Neutrophil (primary cell): ENCODE measurements at regions not wholly inside any gene's neighbourhood (a gene's known extent, or its start where the extent isn't known, plus 50 kb on each side); places are given as distances from the start of the nearest gene placed in this dataset.

Experiments
- H3K27ac ChIP-seq: fragments of 200-600 bp; sonication (generic); 2 replicates; pipeline ENCODE4 v1.5.1; 2016; ENCODE audit warnings: mild to moderate bottlenecking, moderate library complexity
- H3K27me3 ChIP-seq: fragments of 200-600 bp; sonication (generic); 2 replicates; pipeline ENCODE4 v1.6.0; 2016; ENCODE audit warnings: mild to moderate bottlenecking
- H3K36me3 ChIP-seq: fragments of 200-600 bp; sonication (generic); 2 replicates; pipeline ENCODE4 v1.5.1; 2017
- H3K4me1 ChIP-seq, 2 experiments: fragments of 200-600 bp in 1 of 2; sonication (generic) in 1 of 2; 1 replicate in 1 of 2; 2 replicates in 1 of 2; pipeline versions ENCODE4 v1.5.1 to v1.6.1; 2013 to 2016; ENCODE audit warnings: low read depth in 1 of 2, low read length in 1 of 2, mild to moderate bottlenecking in 1 of 2, moderate library complexity in 1 of 2; ENCODE audit not compliant: control insufficient read depth in 1 of 2, insufficient read depth in 1 of 2
- H3K4me3 ChIP-seq, 2 experiments: fragments of 200-600 bp in 1 of 2; sonication (generic) in 1 of 2; 1 replicate in 1 of 2; 2 replicates in 1 of 2; pipeline ENCODE4 v1.5.1; 2013 to 2016; ENCODE audit warnings: low read depth in 1 of 2, low read length in 1 of 2, mild to moderate bottlenecking in 1 of 2, moderate library complexity in 1 of 2
- H3K9me3 ChIP-seq: fragments of 200-600 bp; sonication (generic); 2 replicates; pipeline ENCODE4 v1.5.1; 2016
- TF ChIP-seq, protein P1 (sequence below): fragments of 200-600 bp; sonication (generic); IDR thresholded peaks from 2 replicates; pipeline ENCODE4 v1.5.1; 2016; ENCODE audit warnings: antibody characterized with exemption

DNA sequence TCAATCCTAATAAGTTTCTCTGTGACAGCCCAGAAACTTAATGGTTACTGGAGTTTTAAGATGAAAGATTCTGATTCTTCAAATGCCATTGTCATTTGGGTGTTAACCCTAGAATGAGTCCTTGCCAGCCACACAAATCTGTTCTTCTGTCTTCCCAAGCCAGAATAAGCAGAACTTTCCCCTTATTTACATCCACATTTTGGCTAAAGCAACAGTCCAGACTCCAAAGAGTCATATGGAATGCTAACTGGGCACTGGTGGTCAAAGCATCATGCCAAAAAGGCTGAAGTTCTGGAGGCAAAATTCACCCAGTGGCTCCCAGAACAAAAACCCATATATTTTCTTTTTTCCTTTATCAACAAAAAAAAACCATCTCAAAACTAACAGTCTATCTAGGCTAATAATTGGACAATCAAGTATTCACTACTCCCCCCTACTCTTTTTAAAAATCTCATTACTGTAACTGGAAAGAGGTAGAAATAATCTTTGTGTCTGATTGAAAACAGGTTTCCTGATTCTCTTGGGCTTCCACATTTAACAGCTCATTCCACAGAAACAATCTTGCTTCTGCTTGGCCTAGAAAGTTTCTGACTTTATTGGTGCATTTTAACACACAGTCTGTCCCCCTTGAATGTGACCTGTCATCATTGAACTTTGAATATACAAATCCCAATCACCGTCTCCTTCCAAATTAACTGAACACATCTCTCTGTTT is 89.6 kb upstream of the SETBP1 start:
- H3K27ac ChIP-seq = no peak overlapping the region
- TF ChIP-seq, protein P1, sequence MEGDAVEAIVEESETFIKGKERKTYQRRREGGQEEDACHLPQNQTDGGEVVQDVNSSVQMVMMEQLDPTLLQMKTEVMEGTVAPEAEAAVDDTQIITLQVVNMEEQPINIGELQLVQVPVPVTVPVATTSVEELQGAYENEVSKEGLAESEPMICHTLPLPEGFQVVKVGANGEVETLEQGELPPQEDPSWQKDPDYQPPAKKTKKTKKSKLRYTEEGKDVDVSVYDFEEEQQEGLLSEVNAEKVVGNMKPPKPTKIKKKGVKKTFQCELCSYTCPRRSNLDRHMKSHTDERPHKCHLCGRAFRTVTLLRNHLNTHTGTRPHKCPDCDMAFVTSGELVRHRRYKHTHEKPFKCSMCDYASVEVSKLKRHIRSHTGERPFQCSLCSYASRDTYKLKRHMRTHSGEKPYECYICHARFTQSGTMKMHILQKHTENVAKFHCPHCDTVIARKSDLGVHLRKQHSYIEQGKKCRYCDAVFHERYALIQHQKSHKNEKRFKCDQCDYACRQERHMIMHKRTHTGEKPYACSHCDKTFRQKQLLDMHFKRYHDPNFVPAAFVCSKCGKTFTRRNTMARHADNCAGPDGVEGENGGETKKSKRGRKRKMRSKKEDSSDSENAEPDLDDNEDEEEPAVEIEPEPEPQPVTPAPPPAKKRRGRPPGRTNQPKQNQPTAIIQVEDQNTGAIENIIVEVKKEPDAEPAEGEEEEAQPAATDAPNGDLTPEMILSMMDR = no peak

DNA sequence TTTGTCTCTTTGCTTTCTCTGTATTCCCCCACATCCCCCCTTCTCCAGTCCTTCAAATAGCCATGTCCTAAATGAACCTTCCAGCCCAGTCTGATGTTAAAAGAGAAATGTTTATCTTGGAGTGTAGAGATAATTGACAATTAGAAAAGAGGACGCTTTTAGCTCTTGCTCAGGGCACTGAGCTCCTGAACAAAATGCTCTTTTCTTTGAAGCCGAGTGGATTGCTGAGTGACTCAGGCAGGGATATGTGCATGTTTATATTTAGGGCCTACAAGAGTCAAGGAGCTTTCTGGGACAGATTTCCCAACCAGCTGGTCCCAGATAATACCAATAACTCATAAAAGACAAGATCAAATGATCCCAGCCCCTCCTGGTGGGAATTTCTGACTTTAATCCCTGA is 88.0 kb upstream of the SETBP1 start:
- Histone ChIP-seq H3K27ac (no peak overlapping the region), H3K27me3 (no peaks in the 10 kb centered on the region)

More for the DNA sequence above, 89.6 kb upstream of the SETBP1 start:
- H3K4me3 ChIP-seq = no peak overlapping the region
- no peaks in the 10 kb centered on the region for H3K4me1 ChIP-seq
- H3K27me3 ChIP-seq = no peaks in the 10 kb centered on the region
- H3K36me3 ChIP-seq = no peaks in the 10 kb centered on the region
- no peaks in the 10 kb centered on the region for H3K9me3 ChIP-seq

DNA sequence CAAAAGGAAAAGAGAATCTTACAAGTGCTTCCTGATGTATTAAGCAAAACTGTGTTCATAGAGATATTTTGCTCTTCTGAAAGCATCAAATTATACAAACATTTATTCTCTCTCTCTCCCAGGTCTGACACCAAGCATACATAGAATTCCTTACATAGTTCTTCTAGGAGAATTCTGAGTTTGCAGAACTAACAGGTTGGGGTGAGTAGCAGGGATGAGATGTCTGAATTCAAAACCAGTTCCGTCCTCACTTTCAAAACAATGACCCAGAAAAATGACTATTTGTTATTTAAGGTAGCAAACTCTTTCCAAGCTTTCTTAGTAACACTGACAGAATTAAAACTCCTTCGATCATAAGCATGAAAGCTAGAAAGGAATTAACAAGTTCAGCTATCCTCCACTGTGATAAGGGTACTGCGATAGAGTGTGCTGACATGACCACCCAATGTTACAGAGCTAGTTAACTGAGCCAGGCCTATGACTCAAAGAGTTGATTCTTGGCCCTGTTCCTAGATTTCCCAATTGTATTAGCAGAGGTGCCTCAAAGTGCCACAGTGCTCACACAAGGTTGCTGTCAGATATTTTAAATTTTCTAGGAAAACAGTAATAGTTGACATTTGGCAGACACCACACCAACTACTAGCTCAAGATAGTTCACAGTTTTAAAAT is 85.8 kb upstream of the SETBP1 start:
- H3K36me3 ChIP-seq = no peaks in the 10 kb centered on the region
- no peaks in the 10 kb centered on the region for H3K27me3 ChIP-seq
- H3K9me3 ChIP-seq = no peaks in the 10 kb centered on the region
- TF ChIP-seq, protein P1 = no peak
- no peak overlapping the region for H3K27ac ChIP-seq
- H3K4me3 ChIP-seq = no peak overlapping the region
- no peaks in the 10 kb centered on the region for H3K4me1 ChIP-seq

More for the DNA sequence above, 88.0 kb upstream of the SETBP1 start:
- Histone ChIP-seq H3K36me3 (no peaks in the 10 kb centered on the region), H3K4me3 (no peak overlapping the region), H3K4me1 (no peaks in the 10 kb centered on the region), H3K9me3 (no peaks in the 10 kb centered on the region)
- TF ChIP-seq, protein P1 = no peak

DNA sequence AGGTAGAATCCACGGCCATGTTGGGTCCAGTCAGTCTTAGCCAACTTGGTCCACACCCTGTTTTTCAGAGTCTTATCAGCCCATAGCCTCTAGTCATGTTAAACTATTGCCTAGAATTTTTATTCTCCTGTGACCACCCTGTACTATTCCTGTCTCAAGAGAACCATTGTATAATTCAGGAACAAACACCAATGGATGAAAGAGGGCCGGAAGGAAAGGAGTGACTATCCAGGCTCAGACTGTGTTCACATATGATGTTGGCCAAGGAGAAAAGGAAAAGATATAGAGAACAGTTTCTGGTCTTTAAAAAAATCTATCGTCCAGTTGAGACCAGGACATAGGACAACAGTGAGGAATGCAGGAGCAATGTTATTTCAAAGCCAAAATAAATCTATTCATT is 82.9 kb upstream of the SETBP1 start:
- no peaks in the 10 kb centered on the region for H3K4me1 ChIP-seq
- TF ChIP-seq, protein P1 = no peak
- no peak overlapping the region for H3K4me3 ChIP-seq
- H3K36me3 ChIP-seq = no peaks in the 10 kb centered on the region
- no peaks in the 10 kb centered on the region for H3K9me3 ChIP-seq
- H3K27ac ChIP-seq = no peak overlapping the region
- H3K27me3 ChIP-seq = no peaks in the 10 kb centered on the region

DNA sequence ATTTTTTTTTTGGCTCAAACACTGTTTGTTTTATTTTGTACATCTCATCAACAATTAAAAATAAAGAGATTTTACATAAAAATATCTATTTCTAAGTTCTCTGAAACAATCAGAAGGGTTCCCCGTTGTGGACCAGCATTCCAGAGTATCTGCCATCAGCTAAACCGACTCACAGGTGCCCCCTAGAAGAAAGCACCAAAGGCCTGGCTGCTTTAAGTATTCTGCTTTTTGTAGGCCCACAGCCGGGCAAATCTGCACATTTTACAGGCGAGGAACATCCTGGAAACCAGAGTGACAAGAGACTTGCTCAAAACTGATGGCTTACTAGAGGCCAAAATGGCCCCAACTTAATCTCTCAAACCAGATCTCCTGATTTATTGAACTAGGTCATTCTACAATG is 82.2 kb upstream of the SETBP1 start:
- no peaks in the 10 kb centered on the region for H3K9me3 ChIP-seq
- no peaks in the 10 kb centered on the region for H3K36me3 ChIP-seq
- H3K4me1 ChIP-seq = no peaks in the 10 kb centered on the region
- TF ChIP-seq, protein P1 = no peak
- no peak overlapping the region for H3K4me3 ChIP-seq
- no peak overlapping the region for H3K27ac ChIP-seq
- H3K27me3 ChIP-seq = no peaks in the 10 kb centered on the region
